ENCODE measurements at regions not wholly inside any gene's neighbourhood (a gene's known extent, or its start where the extent isn't known, plus 50 kb on each side); places are given as distances from the start of the nearest gene placed in this dataset.

GRCh38 chr6:125444006-125444923, 142.5 kb upstream of the HDDC2 start:
- Histone ChIP-seq H4K91ac (replicated peaks; ENCODE audit: insufficient read length, low read length) (no peak overlapping the region), H3K4me1 (replicated peaks in 1 of 4; ENCODE audit: control insufficient read depth in 3 of 4, insufficient read depth in 4 of 4, low read length in 3 of 4) (peaks cover 0 to 3% (median 2%) of the 10 kb centered on the region in 4 experiments; a peak in 4 of 7 replicates), H2BK120ac (replicated peaks; ENCODE audit: low read depth, low read length) (no peak overlapping the region), H3K9ac (replicated peaks in 1 of 4; ENCODE audit: extremely low read depth in 1 of 4, low read depth in 3 of 4, low read length in 3 of 4) (no peak overlapping the region), H4K5ac (ENCODE audit: insufficient read length, low read depth, low read length) (no peak overlapping the region), H2BK12ac (ENCODE audit: low read depth, low read length) (0 out of 2 replicates have a peak overlapping the region, but pooled peaks have one; percentile 6), H3K23ac (ENCODE audit: insufficient read length) (no peak overlapping the region), H3K4me3 (ENCODE audit: extremely low read depth in 1 of 4, insufficient read depth in 2 of 4, low read depth in 3 of 4, low read length in 4 of 4) (no peak overlapping the region), H2BK20ac (ENCODE audit: low read length) (0 out of 2 replicates have a peak overlapping the region, but pooled peaks have one; percentile 36), H3K4ac (replicated peaks; ENCODE audit: insufficient read length, low read depth, low read length) (no peak overlapping the region), H4K8ac (ENCODE audit: extremely low read depth, insufficient read depth, low read length) (no peak overlapping the region), H3K79me1 (ENCODE audit: low read depth, low read length) (no peaks in the 10 kb centered on the region), H4K20me1 (replicated peaks in 1 of 2; ENCODE audit: control insufficient read depth in 1 of 2, insufficient read depth in 2 of 2, low read length in 2 of 2) (no peaks in the 10 kb centered on the region), H3K56ac (replicated peaks; ENCODE audit: insufficient read length, low read depth, low read length) (no peak overlapping the region), H3K27me3 (replicated peaks in 1 of 4; ENCODE audit: control insufficient read depth in 3 of 4, extremely low read depth in 1 of 4, insufficient read depth in 3 of 4, low read length in 3 of 4) (no peaks in the 10 kb centered on the region; a peak in 1 of 7 replicates), H3K23me2 (ENCODE audit: low read depth, low read length) (no peaks in the 10 kb centered on the region), H3K79me2 (ENCODE audit: control insufficient read depth in 1 of 2, insufficient read depth in 2 of 2, low read length in 2 of 2) (no peaks in the 10 kb centered on the region), H2BK5ac (ENCODE audit: low read depth, low read length) (peak overlapping the region; percentile 2; the same call in 1 of the 2 replicates), H3K14ac (ENCODE audit: insufficient read length) (no peak overlapping the region), H3K36me3 (ENCODE audit: control insufficient read depth in 2 of 4, insufficient read depth in 4 of 4, low read length in 3 of 4) (no peaks in the 10 kb centered on the region), H3K18ac (ENCODE audit: extremely low read depth, low read length) (no peak overlapping the region), H2AFZ (ENCODE audit: low read length) (0 out of 2 replicates have a peak overlapping the region, but pooled peaks have one; percentile 0), H3K27ac (ENCODE audit: low read depth, low read length) (no peak overlapping the region), H2BK15ac (ENCODE audit: low read length) (peak overlapping the region; percentile 65; the same call in 1 of the 2 replicates), H2AK5ac (ENCODE audit: low read depth, low read length) (no peak overlapping the region), H3K4me2 (ENCODE audit: insufficient read depth in 1 of 2, low read depth in 2 of 2, low read length in 2 of 2) (no peak overlapping the region; a peak in 1 of 4 replicates), H3K9me3 (ENCODE audit: insufficient read depth in 2 of 2, low read depth in 1 of 2, low read length in 1 of 2) (no peaks in the 10 kb centered on the region)
- FAIRE-seq, result no peak
- ChIA-PET CTCF (ENCODE audit: partially characterized antibody) (interaction anchor here (0.7 to 1.6 kb wide), 2 partner anchors 131 to 271 kb away, joined by 3 to 5 read pairs; no protein-coding TSS in a partner anchor), POLR2A (ENCODE audit: partially characterized antibody) (interaction anchor here (1.4 kb wide), 1 partner anchor 23 kb away, joined by 3 read pairs; no protein-coding TSS in a partner anchor)
- 83% methylated on average over 14 of the region's 16 CpGs; no CpG with 5 or more reads in 1 of the 2 experiments for WGBS, 2 experiments (ENCODE audit: extremely low coverage in 1 of 2, insufficient coverage in 1 of 2, insufficient read length in 1 of 2, insufficient replicate concordance in 2 of 2, low coverage in 1 of 2, low lambda C conversion rate in 2 of 2, missing lambda C conversion rate in 1 of 2)
- no peak for DNase-seq (ENCODE audit: low read depth in 1 of 2, low spot score in 2 of 2)
- TF ChIP-seq FOSL1 (IDR thresholded peaks at IDR 0.05; ENCODE audit: insufficient read depth, low read depth, low read length), result no peak
- no peak for TF ChIP-seq ZNF274 (IDR thresholded peaks at IDR 0.05; ENCODE audit: borderline replicate concordance, extremely low read depth, low read length)
- TF ChIP-seq BACH1 (IDR thresholded peaks at IDR 0.05; ENCODE audit: low read length), result no peak
- no peak for TF ChIP-seq NRF1 (IDR thresholded peaks at IDR 0.05; ENCODE audit: low read depth, low read length)
- TF ChIP-seq RXRA (IDR thresholded peaks at IDR 0.05; ENCODE audit: insufficient read depth, low read depth, low read length), result no peak
- TF ChIP-seq SP2 (IDR thresholded peaks at IDR 0.05; ENCODE audit: low read length), result no peak
- no peak for TF ChIP-seq TEAD4 (IDR thresholded peaks at IDR 0.05; ENCODE audit: low read depth, low read length)
- no peak for TF ChIP-seq JUN (IDR thresholded peaks at IDR 0.05; ENCODE audit: low read depth, low read length)
- TF ChIP-seq RAD21 (IDR thresholded peaks at IDR 0.05 in 1 of 2, conservative IDR thresholded peaks at IDR 0.05 in 1 of 2; ENCODE audit: low read depth in 2 of 2, low read length in 2 of 2), result no peak
- TF ChIP-seq SRF (IDR thresholded peaks at IDR 0.05; ENCODE audit: low read depth, low read length), result no peak
- TF ChIP-seq, protein P1, sequence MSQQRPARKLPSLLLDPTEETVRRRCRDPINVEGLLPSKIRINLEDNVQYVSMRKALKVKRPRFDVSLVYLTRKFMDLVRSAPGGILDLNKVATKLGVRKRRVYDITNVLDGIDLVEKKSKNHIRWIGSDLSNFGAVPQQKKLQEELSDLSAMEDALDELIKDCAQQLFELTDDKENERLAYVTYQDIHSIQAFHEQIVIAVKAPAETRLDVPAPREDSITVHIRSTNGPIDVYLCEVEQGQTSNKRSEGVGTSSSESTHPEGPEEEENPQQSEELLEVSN (IDR thresholded peaks at IDR 0.05), result no peak

Data from H1 (cell line).